Skeletal muscle satellite cell (primary cell): ENCODE measurements at regions not wholly inside any gene's neighbourhood (a gene's known extent, or its start where the extent isn't known, plus 50 kb on each side); places are given as distances from the start of the nearest gene placed in this dataset.

Experiments
- H3K27me3 ChIP-seq: 2 replicates; pipeline ENCODE4 v1.7.0; 2013; ENCODE audit warnings: low read length; ENCODE audit not compliant: control insufficient read depth, insufficient read depth
- H3K36me3 ChIP-seq: 2 replicates; pipeline ENCODE4 v1.7.0; 2013; ENCODE audit warnings: mild to moderate bottlenecking, control low read depth, low read length; ENCODE audit not compliant: insufficient read depth
- H3K4me1 ChIP-seq: 2 replicates; pipeline ENCODE4 v1.7.0; 2013; ENCODE audit warnings: low read length; ENCODE audit not compliant: control insufficient read depth, insufficient read depth
- H3K4me2 ChIP-seq: 2 replicates; pipeline ENCODE4 v1.7.0; 2013; ENCODE audit warnings: mild to moderate bottlenecking, low read length
- H3K4me3 ChIP-seq: 2 replicates; pipeline ENCODE4 v1.7.0; 2013; ENCODE audit warnings: low read length
- H3K9ac ChIP-seq: 2 replicates; pipeline ENCODE4 v1.7.0; 2013; ENCODE audit warnings: mild to moderate bottlenecking, low read depth, low read length, moderate library complexity
- H3K9me3 ChIP-seq: replicated peaks from 2 replicates; pipeline ENCODE4 v1.7.0; 2013; ENCODE audit warnings: mild to moderate bottlenecking, control low read depth, low read length

- H3K4me1 ChIP-seq, result no peaks in the 10 kb centered on the region
- no peaks in the 10 kb centered on the region for H3K27me3 ChIP-seq
- H3K4me3 ChIP-seq, result no peak overlapping the region
- H3K36me3 ChIP-seq, result no peaks in the 10 kb centered on the region
- no peak overlapping the region for H3K9ac ChIP-seq
- H3K9me3 ChIP-seq, result no peaks in the 10 kb centered on the region
- no peak overlapping the region for H3K4me2 ChIP-seq
Observed at GRCh38 chr9:7333719-7334118, 465.9 kb downstream of the DMAC1 start.

- H3K36me3 ChIP-seq, result no peaks in the 10 kb centered on the region
- no peak overlapping the region for H3K4me3 ChIP-seq
- no peak overlapping the region for H3K9ac ChIP-seq
- no peaks in the 10 kb centered on the region for H3K9me3 ChIP-seq
- H3K4me2 ChIP-seq, result no peak overlapping the region
- H3K4me1 ChIP-seq, result no peaks in the 10 kb centered on the region
- no peaks in the 10 kb centered on the region for H3K27me3 ChIP-seq
Observed at GRCh38 chr9:7332780-7333179, 466.8 kb downstream of the DMAC1 start.

- no peak overlapping the region for H3K9ac ChIP-seq
- no peak overlapping the region for H3K4me3 ChIP-seq
- H3K4me2 ChIP-seq, result no peak overlapping the region
- H3K27me3 ChIP-seq, result no peaks in the 10 kb centered on the region
- peaks cover 8% of the 10 kb centered on the region for H3K4me1 ChIP-seq
- no peaks in the 10 kb centered on the region for H3K36me3 ChIP-seq
- H3K9me3 ChIP-seq, result no peaks in the 10 kb centered on the region
Observed at GRCh38 chr9:7328453-7328852, 471.1 kb downstream of the DMAC1 start.

GRCh38 chr9:7325995-7326394 lies 473.6 kb downstream of the DMAC1 start:
- Histone ChIP-seq H3K9ac (no peak overlapping the region), H3K9me3 (no peaks in the 10 kb centered on the region), H3K4me2 (no peak overlapping the region), H3K36me3 (no peaks in the 10 kb centered on the region), H3K27me3 (no peaks in the 10 kb centered on the region), H3K4me1 (peaks cover 9% of the 10 kb centered on the region), H3K4me3 (no peak overlapping the region)

- peaks cover 23% of the 10 kb centered on the region for H3K4me1 ChIP-seq
- H3K9me3 ChIP-seq, result no peaks in the 10 kb centered on the region
- H3K4me3 ChIP-seq, result no peak overlapping the region
- H3K9ac ChIP-seq, result no peak overlapping the region
- no peaks in the 10 kb centered on the region for H3K27me3 ChIP-seq
- H3K4me2 ChIP-seq, result no peak overlapping the region
- no peaks in the 10 kb centered on the region for H3K36me3 ChIP-seq
Observed at GRCh38 chr9:7324152-7324598, 475.4 kb downstream of the DMAC1 start.

GRCh38 chr9:7320841-7321240 lies 478.7 kb downstream of the DMAC1 start:
- no peaks in the 10 kb centered on the region for H3K36me3 ChIP-seq
- no peak overlapping the region for H3K4me3 ChIP-seq
- H3K4me1 ChIP-seq, result peaks cover 35% of the 10 kb centered on the region
- H3K27me3 ChIP-seq, result no peaks in the 10 kb centered on the region
- H3K9ac ChIP-seq, result no peak overlapping the region
- H3K9me3 ChIP-seq, result no peaks in the 10 kb centered on the region
- H3K4me2 ChIP-seq, result no peak overlapping the region

- peak overlapping the region; percentile 20 for H3K4me2 ChIP-seq
- no peaks in the 10 kb centered on the region for H3K27me3 ChIP-seq
- peaks cover 42% of the 10 kb centered on the region for H3K4me1 ChIP-seq
- H3K4me3 ChIP-seq, result no peak overlapping the region
- H3K36me3 ChIP-seq, result no peaks in the 10 kb centered on the region
- H3K9ac ChIP-seq, result no peak overlapping the region
- no peaks in the 10 kb centered on the region for H3K9me3 ChIP-seq
Observed at GRCh38 chr9:7320139-7320538, 479.4 kb downstream of the DMAC1 start.

- Histone ChIP-seq H3K4me3 (no peak overlapping the region), H3K36me3 (no peaks in the 10 kb centered on the region), H3K27me3 (no peaks in the 10 kb centered on the region), H3K4me2 (no peak overlapping the region), H3K9ac (no peak overlapping the region), H3K4me1 (peaks cover 39% of the 10 kb centered on the region), H3K9me3 (no peaks in the 10 kb centered on the region)
Observed at GRCh38 chr9:7318920-7319319, 480.7 kb downstream of the DMAC1 start.

GRCh38 chr9:7316967-7317366 lies 482.6 kb downstream of the DMAC1 start:
- peaks cover 37% of the 10 kb centered on the region for H3K4me1 ChIP-seq
- no peaks in the 10 kb centered on the region for H3K36me3 ChIP-seq
- H3K4me3 ChIP-seq, result no peak overlapping the region
- H3K9ac ChIP-seq, result peak overlapping the region; percentile 46
- no peaks in the 10 kb centered on the region for H3K9me3 ChIP-seq
- H3K4me2 ChIP-seq, result no peak overlapping the region
- no peaks in the 10 kb centered on the region for H3K27me3 ChIP-seq

- Histone ChIP-seq H3K4me3 (no peak overlapping the region), H3K9ac (peak overlapping the region; percentile 46), H3K4me2 (peak overlapping the region; percentile 32), H3K9me3 (no peaks in the 10 kb centered on the region), H3K4me1 (peaks cover 37% of the 10 kb centered on the region), H3K27me3 (no peaks in the 10 kb centered on the region), H3K36me3 (no peaks in the 10 kb centered on the region)
Observed at GRCh38 chr9:7316166-7316795, 483.3 kb downstream of the DMAC1 start.

- no peak overlapping the region for H3K4me3 ChIP-seq
- no peak overlapping the region for H3K9ac ChIP-seq
- H3K9me3 ChIP-seq, result no peaks in the 10 kb centered on the region
- peak overlapping the region; percentile 32 for H3K4me2 ChIP-seq
- H3K4me1 ChIP-seq, result peaks cover 34% of the 10 kb centered on the region
- H3K36me3 ChIP-seq, result no peaks in the 10 kb centered on the region
- no peaks in the 10 kb centered on the region for H3K27me3 ChIP-seq
Observed at GRCh38 chr9:7315746-7316145, 483.8 kb downstream of the DMAC1 start.

- Histone ChIP-seq H3K9ac (no peak overlapping the region), H3K4me3 (no peak overlapping the region), H3K36me3 (no peaks in the 10 kb centered on the region), H3K27me3 (no peaks in the 10 kb centered on the region), H3K4me2 (no peak overlapping the region), H3K4me1 (peaks cover 29% of the 10 kb centered on the region), H3K9me3 (no peaks in the 10 kb centered on the region)
Observed at GRCh38 chr9:7315116-7315515, 484.5 kb downstream of the DMAC1 start.
